ENCODE measurements at regions not wholly inside any gene's neighbourhood (a gene's known extent, or its start where the extent isn't known, plus 50 kb on each side); places are given as distances from the start of the nearest gene placed in this dataset.

- no peak overlapping the region for H2BK120ac ChIP-seq (ENCODE audit: low read depth, low read length, poor library complexity, severe bottlenecking)
- H3K9ac ChIP-seq (ENCODE audit: extremely low read depth, insufficient read length, low read length) = no peak overlapping the region
- H3K4me1 ChIP-seq (ENCODE audit: insufficient read depth, low read length) = no peaks in the 10 kb centered on the region
- Mint-ChIP-seq H3K27ac (no peak overlapping the region), H3K9me3 (peaks cover 0 to 6% of the 10 kb centered on the region in 2 experiments; a peak in 2 of 5 replicates), H3K27me3 (ENCODE audit: low read depth) (no peaks in the 10 kb centered on the region), H3K4me3 (no peak overlapping the region), H3K4me1 (no peaks in the 10 kb centered on the region), H3K36me3 (ENCODE audit: insufficient read depth in 1 of 3, low read depth in 3 of 3) (peaks cover 0 to 2% (median 0%) of the 10 kb centered on the region in 3 experiments; a peak in 3 of 7 replicates)
- H3K56ac ChIP-seq (ENCODE audit: insufficient read length, low read depth, low read length) = no peak overlapping the region
- DNase-seq = no peak
- H2AFZ ChIP-seq (ENCODE audit: low read length) = no peak overlapping the region
- no peak overlapping the region for H4K8ac ChIP-seq (replicated peaks; ENCODE audit: insufficient read length, low read depth, low read length)
- no peak overlapping the region for H3K14ac ChIP-seq (ENCODE audit: insufficient read depth, low read length)
- TF ChIP-seq CTCF (conservative IDR thresholded peaks at IDR 0.05) = no peak
- no peak overlapping the region for H4K91ac ChIP-seq (ENCODE audit: insufficient read length, low read depth, low read length)
- no peak overlapping the region for H3K27ac ChIP-seq (ENCODE audit: insufficient read length, low read depth, low read length)
- H3K9me3 ChIP-seq (ENCODE audit: control insufficient read depth, low read depth, low read length) = no peaks in the 10 kb centered on the region
- WGBS (ENCODE audit: extremely low coverage, insufficient read length, low lambda C conversion rate) = no CpG with 5 or more reads among the region's 1 CpG
- H3T11ph ChIP-seq (ENCODE audit: low read length) = no peak overlapping the region
- no peak overlapping the region for H3K4ac ChIP-seq (ENCODE audit: low read depth, low read length)
- no peaks in the 10 kb centered on the region for H3K79me1 ChIP-seq (ENCODE audit: insufficient read depth, low read depth, low read length, poor library complexity, severe bottlenecking)
- H4K20me1 ChIP-seq (ENCODE audit: control insufficient read depth, insufficient read depth, insufficient read length) = no peaks in the 10 kb centered on the region
- H2BK12ac ChIP-seq (ENCODE audit: insufficient read length, low read depth, low read length) = no peak overlapping the region
- no peak overlapping the region for H2BK20ac ChIP-seq (ENCODE audit: low read depth, low read length, poor library complexity, severe bottlenecking)
- H3K23ac ChIP-seq (ENCODE audit: insufficient read length, low read depth, low read length) = no peak overlapping the region
- H4K5ac ChIP-seq (ENCODE audit: insufficient read length, low read depth, low read length) = no peak overlapping the region
- H3K79me2 ChIP-seq (ENCODE audit: insufficient read depth, low read length) = no peaks in the 10 kb centered on the region
- no peaks in the 10 kb centered on the region for H3K27me3 ChIP-seq (ENCODE audit: insufficient read depth, low read length)
- H3K18ac ChIP-seq (ENCODE audit: insufficient read length, low read depth, low read length) = no peak overlapping the region
- no peaks in the 10 kb centered on the region for H3K23me2 ChIP-seq (ENCODE audit: insufficient read length, low read depth, low read length, poor library complexity, severe bottlenecking)
- no peak overlapping the region for H2AK5ac ChIP-seq (ENCODE audit: insufficient read length, low read length)
- H2BK15ac ChIP-seq (ENCODE audit: low read depth, low read length) = no peak overlapping the region
- H2BK5ac ChIP-seq (ENCODE audit: insufficient read length, low read length) = no peak overlapping the region
- no peak overlapping the region for H3K4me2 ChIP-seq (ENCODE audit: insufficient read depth, insufficient read length, low read length)
Measured at GRCh38 chr4:117324851-117325491, 239.6 kb upstream of the TRAM1L1 start.

Data from H9 (cell line).